ENCODE measurements at regions not wholly inside any gene's neighbourhood (a gene's known extent, or its start where the extent isn't known, plus 50 kb on each side); places are given as distances from the start of the nearest gene placed in this dataset.
"Not testable (repeated sequence)": the region's sequence is repeated elsewhere in the genome, so short reads cannot be mapped to it uniquely, and the experiment has no call there.

DNA sequence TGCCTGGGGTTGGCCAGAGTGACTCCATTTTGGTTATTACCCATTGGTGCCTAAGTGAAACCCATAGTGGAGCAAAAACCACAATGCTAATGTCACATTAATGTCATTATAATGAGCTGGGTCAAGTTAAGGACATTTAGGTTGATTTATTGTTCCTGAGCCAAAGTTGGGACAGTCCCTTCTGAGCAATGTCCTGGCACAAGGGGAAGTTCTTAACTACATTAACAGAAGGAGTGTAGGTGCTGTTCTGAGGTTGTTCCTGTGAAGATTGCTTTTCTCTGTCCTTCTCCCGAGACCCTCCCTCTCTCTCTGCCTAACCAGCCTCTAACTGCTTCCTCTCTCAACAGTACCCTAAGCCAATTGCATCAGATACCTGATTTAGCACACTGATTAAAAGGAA, 1956.8 kb upstream of the PCDH10 start:
- no peak for DNase-seq

GRCh38 chr4:131207589-131207988, 1941.5 kb upstream of the PCDH10 start:
- DNase-seq, result no peak

DNA sequence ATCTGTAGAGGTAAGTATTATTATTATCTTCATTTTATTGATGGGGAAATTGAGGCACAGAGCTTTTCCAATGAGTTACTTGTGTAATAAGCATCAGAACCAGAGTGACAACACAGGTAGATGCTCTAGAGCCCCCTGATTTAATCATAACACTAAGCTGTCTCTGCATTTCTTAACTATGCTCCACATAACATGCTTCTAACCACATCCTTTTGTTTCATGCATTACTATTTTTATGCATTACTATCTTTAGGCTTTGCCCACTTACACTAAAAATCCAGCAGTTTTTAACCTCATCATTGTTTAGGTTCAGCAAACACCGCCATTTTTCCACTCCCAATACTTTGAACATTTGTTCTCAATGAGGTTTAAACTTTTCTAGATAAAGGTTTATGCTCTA, 1900.8 kb upstream of the PCDH10 start:
- DNase-seq, result no peak

GRCh38 chr4:131251321-131251720, 1897.8 kb upstream of the PCDH10 start:
- no peak for DNase-seq

DNA sequence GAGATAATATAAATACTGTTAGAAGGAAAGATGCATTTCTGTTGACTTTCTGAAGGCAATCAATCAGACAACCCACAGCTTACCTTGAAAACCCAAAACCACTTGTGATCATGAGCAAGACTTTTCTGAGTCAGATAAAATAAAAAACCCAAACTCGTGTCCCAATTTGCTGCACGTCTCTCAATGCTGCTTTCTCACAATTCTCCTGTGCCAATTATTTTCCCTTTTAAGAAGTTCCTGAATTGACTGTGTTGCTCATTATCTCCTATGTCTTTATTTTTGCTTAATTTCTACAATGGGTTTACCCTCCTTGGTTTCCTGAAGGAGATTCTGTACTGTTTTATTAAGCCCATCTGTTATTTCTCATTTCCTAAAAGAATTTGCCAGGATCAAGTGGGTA, 1891.9 kb upstream of the PCDH10 start:
- DNase-seq, result no peak

DNA sequence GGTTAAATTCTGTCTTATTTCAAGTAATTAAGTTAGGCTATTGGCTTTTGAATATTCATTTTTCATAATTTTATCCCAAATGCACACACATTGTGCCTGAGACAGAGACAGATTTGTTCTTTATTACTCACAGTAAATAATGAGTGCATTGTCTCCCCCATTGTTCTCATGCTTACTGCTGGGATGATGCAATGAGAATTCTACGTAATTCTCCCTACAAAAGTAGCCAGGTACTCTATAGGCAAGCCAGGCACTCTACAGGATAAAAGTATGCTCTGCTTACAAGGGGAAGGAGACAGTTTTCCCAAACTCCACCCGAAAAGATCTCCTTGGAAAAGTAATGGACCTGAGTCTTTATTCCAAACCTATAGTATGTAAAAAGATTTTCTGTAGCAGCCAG, 1890.7 kb upstream of the PCDH10 start:
- no peak for DNase-seq

DNA sequence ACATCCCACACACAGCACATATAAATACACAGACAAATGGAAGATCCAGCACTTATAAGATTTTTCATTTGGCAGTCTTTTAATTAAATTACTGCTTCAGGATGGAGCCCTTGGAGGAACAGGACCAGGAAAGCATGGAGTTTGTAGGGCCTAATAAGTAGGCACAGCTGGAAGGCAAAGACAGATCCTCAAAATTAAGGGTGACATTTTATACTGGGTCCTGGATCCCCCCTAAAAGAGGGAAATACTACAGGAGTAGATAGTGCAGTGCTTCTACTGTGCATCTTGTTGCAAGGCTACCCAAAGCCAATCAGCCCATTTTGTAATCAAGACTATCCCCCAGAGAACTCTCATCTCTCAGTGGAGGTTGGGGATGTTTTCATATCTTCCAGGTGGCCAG, 1860.7 kb upstream of the PCDH10 start:
- no peak for DNase-seq

DNA sequence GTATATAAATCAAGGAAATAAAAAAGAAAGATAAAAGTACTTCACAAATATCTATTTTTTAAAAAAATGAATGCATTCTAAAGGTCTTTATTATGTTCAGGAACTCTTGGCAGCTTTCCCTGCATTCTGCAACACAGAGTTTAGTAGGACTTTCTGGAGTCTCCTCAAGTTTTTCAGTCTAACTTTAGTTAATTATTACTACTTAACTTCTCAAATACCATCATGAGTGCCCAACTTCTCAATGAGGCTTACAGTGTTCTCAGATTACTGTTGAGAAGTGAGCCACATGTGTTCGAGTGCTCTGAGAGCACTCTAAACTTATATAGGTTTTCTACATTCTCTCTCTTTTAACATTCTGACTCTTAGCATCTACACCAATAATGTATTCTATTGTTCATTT, 1852.9 kb upstream of the PCDH10 start:
- no peak for DNase-seq

DNA sequence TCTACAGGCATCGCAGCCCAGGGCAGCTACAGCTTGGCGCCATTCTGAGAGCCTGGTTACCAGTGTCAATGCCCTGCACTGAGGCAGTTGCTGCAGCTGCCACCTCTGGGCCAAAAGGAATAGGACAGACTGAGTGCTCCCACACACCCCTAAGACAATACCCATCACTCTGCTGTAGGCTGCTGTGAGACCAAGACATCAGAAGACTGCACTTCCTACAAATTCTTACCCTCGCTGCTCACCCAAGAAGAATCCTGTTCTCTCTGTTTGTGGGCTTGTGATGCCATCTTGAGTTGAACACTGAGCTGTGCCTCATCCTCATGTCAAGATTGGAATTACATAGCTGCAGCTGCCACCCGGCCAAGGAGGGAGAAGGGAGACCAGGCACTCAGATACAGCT, 1847.0 kb upstream of the PCDH10 start:
- DNase-seq, result no peak

- no peak for DNase-seq
Observed at GRCh38 chr4:131304686-131305085, 1844.4 kb upstream of the PCDH10 start.

DNA sequence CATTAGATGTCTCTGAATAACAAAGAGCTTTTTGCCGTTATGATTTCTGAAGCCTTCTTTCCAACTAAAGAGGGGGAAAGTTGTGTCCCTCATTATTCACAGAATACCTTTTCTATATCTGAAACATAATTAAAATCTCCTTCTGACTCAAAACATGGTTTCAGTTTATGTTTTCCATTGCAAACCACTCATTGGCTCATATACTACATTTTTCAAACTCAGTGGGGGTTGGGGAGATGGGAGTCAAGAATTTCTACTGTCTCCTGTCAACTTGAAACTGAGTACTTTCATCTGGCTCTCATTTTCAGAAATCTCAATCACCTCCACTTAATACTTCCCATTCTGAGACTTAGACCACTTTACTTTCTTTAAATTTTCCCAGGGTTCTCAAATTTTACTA, 1839.5 kb upstream of the PCDH10 start:
- no peak for DNase-seq

GRCh38 chr4:131316086-131316485, 1833.0 kb upstream of the PCDH10 start:
- DNase-seq, result no peak

DNA sequence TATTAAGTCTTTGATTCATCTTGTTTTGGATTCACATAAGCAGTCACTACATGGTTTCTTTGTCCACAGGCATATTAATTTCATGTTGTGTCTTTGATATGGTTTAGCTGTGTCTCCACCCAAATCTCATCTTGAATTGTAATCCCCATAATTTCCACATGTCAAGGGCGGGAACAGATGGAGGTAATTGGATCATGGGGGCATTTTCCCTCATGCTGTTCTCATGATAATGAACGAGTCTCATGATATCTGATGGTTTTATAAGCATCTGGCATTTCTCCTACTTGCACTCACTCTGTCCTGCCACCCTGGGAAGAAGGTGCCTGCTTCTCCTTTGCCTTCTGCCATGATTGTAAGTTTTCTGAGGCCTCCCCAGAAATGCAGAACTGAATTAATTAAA, 1811.2 kb upstream of the PCDH10 start:
- no peak for DNase-seq

GRCh38 chr4:131339137-131339536, 1810.0 kb upstream of the PCDH10 start:
- DNase-seq, result no peak

GRCh38 chr4:131344761-131345160, 1804.3 kb upstream of the PCDH10 start:
- no peak for DNase-seq

DNA sequence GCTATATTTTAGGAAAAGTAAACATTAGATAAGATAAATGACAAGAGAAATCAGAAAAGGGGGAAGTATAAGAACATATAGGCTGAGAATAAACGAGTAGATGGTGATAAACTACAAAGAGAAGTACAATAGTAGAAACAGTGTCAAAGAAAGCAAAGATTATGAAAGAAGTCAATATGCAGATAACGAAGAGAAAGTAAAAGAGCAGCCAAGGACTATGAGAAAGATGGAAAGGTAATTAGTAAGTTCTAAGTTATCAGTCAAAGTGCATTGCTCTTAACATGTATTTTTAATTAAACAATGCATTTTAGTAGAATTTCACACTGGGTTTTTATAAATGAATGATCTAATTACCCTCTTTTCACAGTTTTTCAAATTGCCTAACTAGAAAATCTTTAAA, 1801.3 kb upstream of the PCDH10 start:
- DNase-seq, result no peak

DNA sequence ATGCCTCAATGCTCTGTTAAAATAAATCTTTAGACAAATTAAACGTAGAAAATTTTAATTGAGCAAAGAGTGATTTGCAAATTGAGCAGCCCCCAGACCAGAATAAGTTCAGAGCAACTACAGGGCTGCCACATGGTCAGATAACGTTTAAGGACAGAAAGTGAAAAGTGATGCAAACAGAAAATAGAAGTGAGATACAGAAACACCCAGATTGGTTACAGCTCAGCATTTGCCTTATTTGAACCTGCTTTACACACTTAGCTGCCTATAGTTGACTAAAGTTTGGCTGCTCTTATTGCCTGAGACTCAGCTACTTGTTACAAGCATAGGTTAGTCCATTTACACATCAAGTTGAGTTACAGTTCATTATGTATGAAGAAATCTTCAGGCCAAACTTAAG, 1800.8 kb upstream of the PCDH10 start:
- DNase-seq, result no peak

DNA sequence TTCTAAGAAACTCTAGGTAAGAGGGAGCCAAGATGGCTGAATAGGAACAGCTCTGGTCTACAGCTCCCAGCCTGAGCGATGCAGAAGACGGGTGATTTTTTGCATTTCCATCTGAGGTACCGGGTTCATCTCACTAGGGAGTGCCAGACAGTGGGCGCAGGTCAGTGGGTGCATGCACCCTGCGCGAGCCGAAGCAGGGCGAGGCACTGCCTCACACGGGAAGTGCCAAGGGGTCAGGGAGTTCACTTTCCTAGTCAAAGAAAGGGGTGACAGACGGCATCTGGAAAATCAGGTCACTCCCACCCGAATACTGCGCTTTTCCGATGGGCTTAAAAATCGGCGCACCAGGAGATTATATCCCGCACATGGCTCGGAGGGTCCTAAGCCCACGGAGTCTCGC, 1796.7 kb upstream of the PCDH10 start:
- not testable (repeated sequence) for DNase-seq

GRCh38 chr4:131366714-131367113, 1782.4 kb upstream of the PCDH10 start:
- DNase-seq, result no peak

DNA sequence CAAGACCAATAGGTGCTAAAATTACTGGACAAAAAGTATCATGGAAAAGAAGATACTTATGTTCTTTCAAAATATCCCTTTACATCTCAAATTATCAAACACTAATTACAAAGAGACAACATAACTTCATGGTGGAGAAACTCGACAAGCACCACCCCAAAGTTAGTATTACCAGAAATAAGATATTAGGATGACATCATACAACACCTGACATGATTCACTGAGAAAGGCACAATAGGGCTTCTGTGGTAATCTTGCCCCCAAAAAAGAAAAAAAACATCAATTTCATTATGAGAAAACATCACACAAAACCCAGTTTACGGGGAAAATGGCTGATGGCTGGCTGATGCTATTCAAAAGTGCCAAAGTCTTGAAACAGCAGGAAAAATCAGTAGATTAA, 1781.7 kb upstream of the PCDH10 start:
- DNase-seq, result no peak

- peak; percentile 44 for DNase-seq
Observed at GRCh38 chr4:131370846-131371245, 1778.2 kb upstream of the PCDH10 start.

DNA sequence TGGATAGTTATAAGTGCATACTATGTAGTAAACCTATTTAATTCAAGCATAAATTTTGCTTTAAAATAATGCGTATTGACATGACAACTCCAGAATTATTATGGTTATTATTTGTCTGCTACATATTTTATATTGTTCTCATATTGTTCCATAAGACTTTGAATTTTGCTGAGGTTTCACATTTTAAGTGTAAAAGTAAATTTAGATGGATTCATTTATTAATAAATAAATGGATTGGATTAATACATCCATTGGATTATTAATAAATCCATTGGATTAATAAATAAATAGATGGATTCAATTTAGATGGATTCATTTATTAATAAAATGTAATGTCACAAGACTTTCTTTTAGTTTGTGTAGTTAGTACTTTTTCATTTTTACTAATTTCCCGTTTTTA, 1768.0 kb upstream of the PCDH10 start:
- no peak for DNase-seq

GRCh38 chr4:131382839-131383238, 1766.3 kb upstream of the PCDH10 start:
- DNase-seq, result no peak

DNA sequence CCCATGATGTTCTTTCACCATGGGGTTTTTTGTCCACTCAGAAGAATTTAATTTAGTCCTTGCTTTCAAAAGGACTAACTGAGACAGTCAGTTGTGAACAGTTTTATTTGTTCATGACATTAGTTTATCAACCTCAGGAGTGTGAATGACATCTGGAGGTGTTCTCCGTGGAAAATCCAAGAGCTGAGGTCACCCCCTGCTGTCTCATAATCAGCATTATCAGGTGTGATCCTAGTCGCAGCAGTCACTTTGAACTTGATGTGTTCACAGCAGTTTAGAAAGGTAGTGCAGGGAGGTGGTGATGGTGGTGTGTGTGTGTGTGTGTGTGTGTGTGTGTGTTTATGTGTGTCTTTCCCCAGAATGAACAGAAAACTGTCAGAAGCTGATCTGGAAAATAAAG, 1760.8 kb upstream of the PCDH10 start:
- DNase-seq, result no peak

DNA sequence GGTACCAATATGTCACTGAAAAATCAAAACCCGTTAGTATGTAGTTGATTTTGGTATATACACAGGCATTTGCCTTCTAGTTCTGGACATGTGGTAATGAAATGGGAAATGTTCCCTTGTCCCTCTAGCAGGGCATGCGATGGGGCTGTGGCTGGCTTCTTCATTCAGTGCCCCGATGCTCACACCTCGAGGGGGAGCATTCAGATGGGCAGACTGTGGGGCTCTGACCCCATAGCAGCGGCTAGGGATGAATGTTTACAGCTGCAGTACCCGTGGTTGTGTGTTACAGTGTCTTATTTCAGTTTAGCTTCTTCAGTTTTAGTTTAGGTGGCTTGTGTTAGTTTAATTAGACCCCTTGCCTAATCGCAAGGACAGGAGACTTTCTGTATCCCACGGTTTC, 1741.0 kb upstream of the PCDH10 start:
- DNase-seq, result no peak

- no peak for DNase-seq
Observed at GRCh38 chr4:131411393-131411792, 1737.7 kb upstream of the PCDH10 start.

Data from DMS79 treated with DMSO at 0.1 percent for 48 hours (cell line).